GM12873 (cell line): ENCODE measurements at regions not wholly inside any gene's neighbourhood (a gene's known extent, or its start where the extent isn't known, plus 50 kb on each side); places are given as distances from the start of the nearest gene placed in this dataset.

Experiments
- TF ChIP-seq, protein P1 (sequence below): IDR thresholded peaks from 2 replicates; pipeline ENCODE4 v1.5.1; 2012; ENCODE audit warnings: low read depth, mild to moderate bottlenecking, moderate library complexity, low read length, control low read depth; ENCODE audit not compliant: insufficient read depth; ENCODE audit errors: missing control alignments

DNA sequence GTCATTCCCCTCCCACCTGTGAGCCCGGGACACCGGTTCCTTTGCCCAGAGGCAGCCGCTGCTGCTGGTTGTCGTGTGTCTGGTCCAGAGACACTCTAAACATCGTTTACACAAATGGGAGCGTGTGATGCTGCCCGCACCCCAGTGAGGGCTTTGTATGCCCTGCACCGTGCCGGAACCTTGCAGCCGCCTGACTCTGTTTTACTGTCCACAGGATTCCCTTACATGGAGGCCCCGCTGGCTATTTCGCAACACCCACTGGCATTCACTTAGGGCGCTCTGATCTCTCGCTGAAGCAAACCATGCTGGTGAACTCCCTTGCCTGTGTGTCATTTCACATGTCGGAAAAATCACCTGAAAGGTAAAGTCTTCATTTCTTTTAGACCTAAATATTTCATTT is 100.8 kb upstream of the SLC6A6 start:
- TF ChIP-seq, protein P1, sequence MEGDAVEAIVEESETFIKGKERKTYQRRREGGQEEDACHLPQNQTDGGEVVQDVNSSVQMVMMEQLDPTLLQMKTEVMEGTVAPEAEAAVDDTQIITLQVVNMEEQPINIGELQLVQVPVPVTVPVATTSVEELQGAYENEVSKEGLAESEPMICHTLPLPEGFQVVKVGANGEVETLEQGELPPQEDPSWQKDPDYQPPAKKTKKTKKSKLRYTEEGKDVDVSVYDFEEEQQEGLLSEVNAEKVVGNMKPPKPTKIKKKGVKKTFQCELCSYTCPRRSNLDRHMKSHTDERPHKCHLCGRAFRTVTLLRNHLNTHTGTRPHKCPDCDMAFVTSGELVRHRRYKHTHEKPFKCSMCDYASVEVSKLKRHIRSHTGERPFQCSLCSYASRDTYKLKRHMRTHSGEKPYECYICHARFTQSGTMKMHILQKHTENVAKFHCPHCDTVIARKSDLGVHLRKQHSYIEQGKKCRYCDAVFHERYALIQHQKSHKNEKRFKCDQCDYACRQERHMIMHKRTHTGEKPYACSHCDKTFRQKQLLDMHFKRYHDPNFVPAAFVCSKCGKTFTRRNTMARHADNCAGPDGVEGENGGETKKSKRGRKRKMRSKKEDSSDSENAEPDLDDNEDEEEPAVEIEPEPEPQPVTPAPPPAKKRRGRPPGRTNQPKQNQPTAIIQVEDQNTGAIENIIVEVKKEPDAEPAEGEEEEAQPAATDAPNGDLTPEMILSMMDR = no peak

DNA sequence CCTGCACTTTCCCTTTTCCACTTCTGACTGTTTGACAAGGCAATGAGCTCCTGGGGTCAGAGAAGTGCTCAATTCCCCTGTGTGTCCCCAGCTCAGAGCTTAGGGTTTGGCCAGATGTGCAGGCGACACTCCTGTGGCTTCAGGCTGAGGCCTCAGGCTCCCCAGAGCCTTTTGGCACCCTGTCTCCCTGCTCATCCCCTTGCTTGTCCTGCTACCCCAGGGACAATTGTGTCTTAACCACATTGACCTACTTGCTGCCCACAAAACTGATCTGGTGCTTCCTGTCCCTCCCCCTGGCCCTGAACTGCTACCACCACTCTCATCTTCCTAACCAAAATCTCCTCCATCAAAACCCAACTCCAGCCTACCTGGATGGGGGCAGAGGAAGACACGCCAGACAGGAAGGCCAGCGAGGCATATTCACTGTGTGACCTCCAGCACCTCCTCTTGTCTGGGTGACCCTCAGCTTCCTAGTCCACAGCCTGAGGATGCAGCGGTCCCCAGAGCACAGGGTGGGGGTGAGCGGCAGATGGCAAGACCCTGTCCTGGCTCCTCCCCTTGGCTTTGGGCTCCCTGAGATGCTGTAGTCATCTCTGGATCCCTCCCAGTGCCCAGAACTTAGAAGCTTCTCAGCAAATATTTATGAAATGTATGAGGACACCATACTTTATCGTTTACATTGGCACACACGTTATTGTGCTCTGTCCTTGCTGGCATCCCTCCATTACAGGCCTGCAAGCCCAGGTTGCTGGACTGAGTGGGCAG is 98.9 kb upstream of the SLC6A6 start:
- TF ChIP-seq, protein P1 = no peak

DNA sequence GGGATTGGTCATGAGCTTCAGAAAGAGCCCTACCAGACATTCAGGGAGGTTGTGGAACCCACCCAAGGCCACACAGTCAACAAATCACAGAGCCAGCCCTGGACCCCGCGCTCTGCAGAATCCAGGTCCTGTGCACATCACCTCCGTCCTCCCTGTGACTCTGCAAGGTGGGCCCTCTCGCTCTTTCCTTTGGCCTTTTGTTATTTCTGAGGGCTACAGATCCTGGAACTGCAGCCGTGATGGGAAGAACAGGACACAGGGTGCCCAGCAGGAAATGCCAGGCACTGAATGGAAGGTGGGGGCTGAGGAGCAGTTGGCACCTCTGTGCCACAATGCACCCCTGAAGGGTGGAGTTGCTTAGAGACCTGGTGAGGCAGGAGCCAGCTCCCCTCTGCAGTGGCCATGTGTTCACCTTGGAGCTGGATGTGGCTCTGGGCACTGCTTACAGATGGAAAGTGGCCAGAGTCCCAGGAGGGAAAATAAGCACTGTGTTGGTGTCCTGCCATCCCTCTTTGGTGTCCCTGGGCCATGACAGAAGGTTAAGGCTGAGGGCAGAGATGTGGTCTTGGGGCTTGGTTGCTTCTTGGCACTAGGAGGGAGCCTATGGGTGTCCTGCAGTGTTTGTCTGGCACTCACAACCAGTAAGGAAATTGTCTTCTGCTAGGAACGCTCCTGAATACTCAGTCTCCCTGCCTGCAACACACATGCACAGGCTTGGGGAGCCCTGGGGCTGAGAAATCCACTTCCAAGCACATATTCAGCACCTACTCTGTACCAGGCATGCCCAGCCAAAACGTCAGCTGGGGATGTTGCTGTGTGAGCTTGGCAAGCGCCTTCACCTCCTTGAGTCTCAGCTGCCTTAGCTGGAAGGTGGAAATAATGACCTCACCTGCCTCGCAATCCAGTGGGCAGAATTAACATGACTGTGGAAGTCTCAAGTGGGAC is 98.0 kb upstream of the SLC6A6 start:
- TF ChIP-seq, protein P1 = no peak

DNA sequence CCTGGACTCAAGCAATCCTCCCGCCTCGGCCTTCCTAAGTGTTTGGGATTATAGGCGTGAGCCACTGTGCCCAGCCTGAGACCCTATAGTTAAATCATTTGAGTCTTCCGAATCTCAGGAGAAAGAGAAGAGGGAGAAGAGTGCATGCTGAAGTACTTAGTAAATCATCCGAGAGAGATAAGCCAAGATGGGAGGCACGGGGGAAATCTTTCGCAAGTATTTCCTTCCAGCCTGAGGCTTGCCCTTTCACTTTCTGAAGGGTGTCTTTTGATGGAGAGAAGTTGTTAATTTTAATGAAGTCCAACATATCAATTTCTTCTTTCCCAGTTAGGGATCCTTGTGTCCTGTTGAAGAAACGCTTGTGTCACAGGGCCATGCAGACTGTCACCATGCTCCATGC is 97.1 kb upstream of the SLC6A6 start:
- TF ChIP-seq, protein P1 = no peak

DNA sequence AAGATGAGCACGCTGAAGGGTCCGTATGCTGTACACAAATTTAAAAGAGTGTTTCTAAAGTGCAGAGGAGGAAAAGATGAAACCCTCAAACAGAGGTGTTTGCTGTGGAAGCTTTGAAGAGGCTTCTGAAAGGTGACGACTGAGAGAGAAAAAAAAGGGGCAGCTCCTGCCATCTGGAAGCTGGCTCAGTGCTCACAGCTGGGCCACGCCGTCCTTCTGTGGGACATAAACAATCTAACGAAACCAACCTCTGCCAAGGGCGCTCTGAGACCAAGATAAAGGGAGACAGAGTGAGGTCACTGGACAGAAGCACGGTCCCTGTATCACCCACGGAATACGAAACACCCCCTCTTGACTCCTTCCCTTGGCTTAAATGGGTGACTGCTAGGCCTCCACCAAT is 96.3 kb upstream of the SLC6A6 start:
- TF ChIP-seq, protein P1 = no peak

DNA sequence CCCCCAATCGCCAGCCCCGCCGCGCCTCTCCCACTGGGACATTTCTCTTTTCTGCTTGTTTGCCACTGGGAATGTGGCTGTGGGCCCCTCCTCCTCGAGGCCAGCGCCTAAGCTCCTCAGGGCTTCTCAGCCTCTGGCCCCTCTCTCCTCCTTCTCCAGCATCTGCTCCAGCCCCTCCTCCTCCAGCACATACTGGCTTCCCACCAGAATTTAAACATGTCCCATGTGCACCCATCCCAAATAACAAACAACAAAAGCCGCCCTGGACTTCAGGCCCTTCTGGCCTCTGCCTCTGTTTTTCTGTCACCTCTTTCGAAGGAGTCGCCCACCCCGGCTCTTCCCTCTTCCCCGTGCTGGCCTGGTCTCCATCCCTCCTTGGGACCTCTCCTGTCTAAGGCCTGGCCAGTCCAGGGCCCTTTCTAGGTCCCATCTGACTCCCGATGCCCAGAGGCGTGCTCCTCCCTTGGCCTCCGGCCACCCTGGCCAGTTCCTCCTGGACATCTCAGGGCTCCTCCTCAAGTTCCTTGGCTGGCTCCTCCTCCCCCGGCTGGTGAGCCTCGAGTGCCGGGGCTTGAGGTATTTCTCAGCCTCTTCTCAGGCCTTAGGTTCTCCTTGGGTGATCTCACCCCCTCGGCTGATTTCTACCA is 94.6 kb upstream of the SLC6A6 start:
- TF ChIP-seq, protein P1 = no peak

DNA sequence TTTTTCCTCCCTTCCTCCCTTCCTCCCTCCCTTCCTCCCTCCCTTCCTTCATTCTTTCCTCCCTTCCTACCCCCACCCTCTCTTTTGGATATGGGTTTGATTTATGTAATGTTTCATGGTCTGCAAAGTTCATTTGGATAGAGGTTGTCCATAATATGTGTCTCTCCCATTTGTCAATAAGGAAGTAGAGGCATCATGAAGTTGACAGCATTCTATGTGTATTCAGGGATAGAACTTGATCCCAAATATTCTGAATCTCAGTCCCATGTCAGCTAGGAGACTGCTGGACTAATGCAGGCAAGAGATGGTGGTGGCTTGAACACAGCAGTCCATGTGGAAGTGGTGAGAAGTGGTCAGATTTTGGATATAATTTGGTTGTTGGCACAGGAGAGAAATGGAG is 90.7 kb upstream of the SLC6A6 start:
- TF ChIP-seq, protein P1 = no peak
